ENCODE measurements at regions not wholly inside any gene's neighbourhood (a gene's known extent, or its start where the extent isn't known, plus 50 kb on each side); places are given as distances from the start of the nearest gene placed in this dataset.
"Not testable (repeated sequence)": the region's sequence is repeated elsewhere in the genome, so short reads cannot be mapped to it uniquely, and the experiment has no call there.

DNA sequence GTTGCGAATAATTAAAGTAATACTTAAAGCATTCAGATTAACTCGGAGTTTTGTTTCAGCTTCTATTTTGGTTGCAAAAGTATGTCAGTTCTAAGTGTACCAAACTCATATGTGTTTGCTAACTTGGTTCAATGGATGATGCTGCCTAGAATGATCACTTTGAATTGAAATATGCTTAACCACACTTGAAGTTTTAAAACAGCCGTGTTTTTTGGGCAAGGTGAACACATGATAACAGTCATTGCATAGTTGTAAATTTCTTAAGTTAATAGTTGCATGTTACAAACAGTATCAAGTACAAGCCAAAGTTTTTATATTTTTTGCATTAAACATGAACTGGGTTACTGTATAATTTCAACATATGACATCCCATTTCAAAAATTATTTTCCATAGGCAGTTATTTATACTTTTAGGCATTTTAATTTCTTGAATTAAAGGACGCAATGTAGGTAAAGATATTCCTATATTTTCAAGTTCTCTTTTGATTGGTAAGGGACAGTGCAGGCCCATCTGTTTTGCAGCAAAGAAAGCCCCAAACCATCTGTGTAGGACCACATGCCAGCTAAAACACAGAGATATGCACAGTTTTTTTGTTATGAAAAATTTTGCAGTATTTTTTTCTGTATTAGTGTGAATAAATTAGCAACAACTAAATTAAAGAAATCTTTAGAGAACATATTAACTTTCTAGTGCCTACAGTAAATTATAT is 575.5 kb downstream of the PRKD1 start:
- no peak for DNase-seq (ENCODE audit: low read depth in 4 of 4, low spot score in 3 of 4)

DNA sequence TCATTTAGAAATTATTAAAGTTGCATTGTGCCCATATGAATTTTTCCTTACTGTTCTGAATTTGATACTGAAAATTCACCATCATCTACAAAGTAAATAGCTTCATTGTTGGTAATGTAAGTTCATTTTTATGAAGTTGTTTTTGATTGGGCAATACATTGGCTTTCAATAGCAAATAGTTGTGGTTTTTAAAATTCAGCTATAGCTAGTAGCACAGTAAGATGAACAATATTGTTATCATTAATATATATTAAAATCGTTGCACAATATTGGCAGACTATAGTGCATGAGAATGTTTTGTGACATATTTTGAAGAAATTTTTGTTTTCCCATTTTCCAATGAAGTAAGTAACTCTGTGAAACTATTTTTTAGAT is 575.0 kb downstream of the PRKD1 start:
- no peak for DNase-seq (ENCODE audit: low read depth in 4 of 4, low spot score in 3 of 4)

- no peak for DNase-seq (ENCODE audit: low read depth in 4 of 4, low spot score in 3 of 4)
Observed at GRCh38 chr14:29353513-29353912, 574.1 kb downstream of the PRKD1 start.

DNA sequence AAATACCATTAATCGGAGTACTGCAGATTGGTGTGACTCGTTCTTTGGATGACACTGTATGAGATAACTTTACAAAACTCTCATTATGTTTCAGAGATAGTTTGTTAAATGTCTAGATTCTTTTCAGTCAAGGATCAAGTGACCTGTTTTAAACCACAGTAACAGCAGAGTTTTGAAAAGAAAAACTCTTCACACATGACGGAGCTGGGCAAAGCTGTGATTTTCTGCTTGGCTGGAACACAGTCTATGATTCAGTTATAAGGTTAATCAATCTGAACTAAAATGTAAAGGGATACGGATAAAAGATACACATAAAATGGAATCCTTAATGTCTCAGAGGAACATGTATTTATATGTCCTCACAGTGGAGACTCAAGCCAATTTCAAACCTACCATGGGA is 573.2 kb downstream of the PRKD1 start:
- no peak for DNase-seq (ENCODE audit: low read depth in 4 of 4, low spot score in 3 of 4)

DNA sequence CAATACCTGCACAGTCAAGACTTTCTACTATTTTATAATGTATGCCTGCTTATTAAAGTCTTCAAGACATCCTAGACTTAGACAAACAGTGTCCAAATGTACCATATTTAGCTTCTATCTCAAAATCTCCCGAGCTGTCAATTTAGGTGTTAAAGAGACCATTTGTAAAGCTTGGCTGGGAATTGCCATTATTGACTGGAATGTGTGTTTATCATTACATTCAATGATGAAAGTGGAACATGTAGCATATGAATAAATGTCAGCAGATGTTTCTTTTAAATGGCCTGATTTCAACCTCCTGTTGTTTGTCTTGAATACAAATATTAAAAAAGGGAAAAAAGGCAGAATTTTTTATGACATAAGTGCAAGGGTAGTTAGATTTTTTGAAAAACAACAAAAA is 572.3 kb downstream of the PRKD1 start:
- no peak for DNase-seq (ENCODE audit: low read depth in 4 of 4, low spot score in 3 of 4)

- DNase-seq (ENCODE audit: low read depth in 4 of 4, low spot score in 3 of 4), result no peak
Observed at GRCh38 chr14:29355846-29356245, 571.8 kb downstream of the PRKD1 start.

DNA sequence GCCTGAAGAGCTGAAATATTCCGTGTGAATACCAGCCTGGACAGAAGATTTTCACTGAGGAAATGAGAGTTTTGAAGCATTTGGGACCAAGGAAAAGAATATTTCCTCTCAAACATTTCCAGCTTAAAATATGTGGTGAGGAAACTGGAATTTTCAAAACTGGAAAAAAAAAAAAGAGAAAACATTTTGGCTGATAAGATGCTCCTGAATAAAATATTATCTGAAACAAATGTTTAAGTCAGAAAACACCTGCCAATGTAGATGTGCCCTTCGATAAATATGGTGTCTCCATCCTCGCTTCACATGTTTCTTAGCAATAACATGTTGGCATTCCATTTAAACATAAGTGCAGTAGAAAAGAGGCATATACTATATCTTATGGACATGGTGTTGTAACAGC is 567.0 kb downstream of the PRKD1 start:
- DNase-seq (ENCODE audit: low read depth in 4 of 4, low spot score in 3 of 4), result no peak

DNA sequence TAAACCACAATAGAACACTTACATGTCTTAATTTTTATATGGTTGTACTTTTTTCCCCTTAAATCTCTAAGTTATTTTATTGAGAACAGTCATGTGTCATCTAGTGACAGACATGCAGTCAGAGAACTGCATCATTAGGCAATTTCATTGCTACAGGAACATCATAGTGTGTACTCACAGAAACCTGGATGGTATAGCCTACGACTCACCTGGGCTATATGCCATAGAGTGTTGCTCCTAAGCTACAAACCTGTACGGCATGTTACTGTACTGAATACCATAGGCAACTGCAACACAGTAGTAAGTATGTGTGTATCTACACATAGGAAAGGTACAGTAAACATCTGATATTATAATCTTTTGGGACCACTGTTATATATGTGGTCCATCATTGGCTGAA is 557.6 kb downstream of the PRKD1 start:
- no peak for DNase-seq (ENCODE audit: low read depth in 4 of 4, low spot score in 3 of 4)

DNA sequence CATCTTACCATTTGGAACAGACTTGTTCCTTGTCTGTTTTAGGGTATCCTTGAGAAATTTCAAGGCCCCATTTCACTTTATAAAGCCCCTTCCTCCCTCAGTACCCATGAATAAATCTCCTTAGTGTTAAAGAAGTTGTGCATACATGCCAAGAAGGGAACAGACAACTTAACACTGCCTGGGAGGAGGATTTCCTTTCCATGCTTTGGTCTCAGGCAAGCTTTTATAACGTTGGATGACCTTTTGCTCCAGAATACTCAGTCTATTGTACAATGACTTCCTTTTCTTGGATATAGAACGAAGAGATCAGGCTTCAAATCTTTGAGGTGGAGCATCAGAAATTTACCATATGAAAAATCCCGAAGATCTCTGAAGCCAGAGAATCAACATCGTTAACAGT is 551.4 kb downstream of the PRKD1 start:
- DNase-seq (ENCODE audit: low read depth in 4 of 4, low spot score in 3 of 4), result no peak

DNA sequence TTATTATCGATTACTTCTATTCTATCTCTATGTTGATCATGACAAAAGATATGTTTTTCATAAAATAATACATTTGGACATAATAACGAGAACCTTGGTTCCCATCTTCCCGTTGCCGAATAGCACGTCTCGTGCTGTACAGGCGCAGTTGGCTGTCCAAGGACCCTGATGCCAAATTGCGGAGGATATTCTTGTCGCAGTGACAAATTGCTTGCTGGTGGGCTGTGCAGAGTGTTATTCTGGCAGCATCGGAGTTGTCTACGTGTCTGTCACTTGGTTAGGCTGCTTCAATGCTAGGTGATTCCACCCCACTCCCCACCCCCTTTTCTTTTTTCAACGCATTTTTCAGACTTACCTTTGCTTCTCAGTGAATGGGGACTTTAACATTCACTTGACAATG is 546.8 kb downstream of the PRKD1 start:
- no peak for DNase-seq (ENCODE audit: low read depth in 4 of 4, low spot score in 3 of 4)

DNA sequence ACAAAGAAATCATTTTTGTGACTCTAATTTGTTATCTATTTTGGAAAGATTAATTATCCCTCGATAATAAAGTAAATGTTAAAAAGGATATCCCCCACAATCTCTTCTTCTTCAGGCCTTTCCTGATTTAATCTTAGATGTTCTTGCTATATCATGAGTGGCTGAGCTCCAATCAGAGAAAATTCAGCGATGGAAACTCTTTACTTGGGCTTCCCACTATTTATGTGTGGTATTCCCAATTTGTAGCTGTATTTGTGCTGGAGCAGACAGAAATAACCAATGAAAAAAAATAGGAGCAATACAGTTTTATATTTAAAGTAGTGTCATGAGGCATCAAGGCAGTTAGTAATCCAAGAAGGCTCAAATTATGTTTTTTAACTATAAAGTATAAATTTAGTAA is 539.1 kb downstream of the PRKD1 start:
- no peak for DNase-seq (ENCODE audit: low read depth in 4 of 4, low spot score in 3 of 4)

- no peak for DNase-seq (ENCODE audit: low read depth in 4 of 4, low spot score in 3 of 4)
Observed at GRCh38 chr14:29390081-29390832, 537.4 kb downstream of the PRKD1 start.

- DNase-seq (ENCODE audit: low read depth in 4 of 4, low spot score in 3 of 4), result no peak
Observed at GRCh38 chr14:29391231-29391630, 536.4 kb downstream of the PRKD1 start.

DNA sequence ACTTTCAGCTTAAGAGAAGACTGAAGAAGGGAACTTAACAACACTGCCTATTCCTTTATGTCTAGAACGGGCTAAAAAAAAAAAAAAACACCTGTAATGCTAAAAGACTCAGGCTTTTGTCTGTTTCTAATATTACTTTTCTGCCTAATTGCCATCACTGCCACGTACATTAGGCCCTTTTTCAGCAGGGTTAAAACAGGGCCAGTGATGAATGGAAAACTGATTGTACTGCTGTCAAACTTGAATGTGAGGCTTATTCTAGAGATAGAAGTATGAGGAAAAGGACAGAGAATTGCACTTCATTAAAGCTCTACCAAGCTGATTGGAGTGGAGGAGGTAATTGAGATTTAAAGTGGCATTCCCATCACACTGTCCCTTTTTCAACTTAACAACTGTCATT is 535.8 kb downstream of the PRKD1 start:
- no peak for DNase-seq (ENCODE audit: low read depth in 4 of 4, low spot score in 3 of 4)

- DNase-seq (ENCODE audit: low read depth in 4 of 4, low spot score in 3 of 4), result no peak
Observed at GRCh38 chr14:29392287-29392686, 535.4 kb downstream of the PRKD1 start.

DNA sequence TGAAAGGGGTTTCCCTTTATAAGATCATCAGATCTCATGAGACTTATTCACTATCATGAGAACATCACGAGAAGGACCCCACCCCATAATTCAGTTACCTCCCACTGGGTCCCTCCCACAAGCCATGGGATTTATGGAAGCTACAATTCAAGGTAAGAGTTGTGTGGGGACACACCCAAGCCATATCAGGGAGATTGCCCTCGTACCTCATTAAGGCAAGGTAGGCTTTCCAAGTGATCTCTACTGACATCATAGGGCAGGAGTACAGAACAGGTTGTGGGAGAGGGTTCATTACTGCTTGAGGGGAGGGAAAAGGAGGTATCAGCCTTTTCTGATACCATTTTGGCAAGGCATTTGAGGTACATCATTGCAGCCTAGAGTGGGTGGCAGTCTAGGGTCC is 524.6 kb downstream of the PRKD1 start:
- DNase-seq (ENCODE audit: low read depth in 4 of 4, low spot score in 3 of 4), result no peak

- DNase-seq (ENCODE audit: low read depth in 4 of 4, low spot score in 3 of 4), result no peak
Observed at GRCh38 chr14:29410581-29410980, 517.1 kb downstream of the PRKD1 start.

DNA sequence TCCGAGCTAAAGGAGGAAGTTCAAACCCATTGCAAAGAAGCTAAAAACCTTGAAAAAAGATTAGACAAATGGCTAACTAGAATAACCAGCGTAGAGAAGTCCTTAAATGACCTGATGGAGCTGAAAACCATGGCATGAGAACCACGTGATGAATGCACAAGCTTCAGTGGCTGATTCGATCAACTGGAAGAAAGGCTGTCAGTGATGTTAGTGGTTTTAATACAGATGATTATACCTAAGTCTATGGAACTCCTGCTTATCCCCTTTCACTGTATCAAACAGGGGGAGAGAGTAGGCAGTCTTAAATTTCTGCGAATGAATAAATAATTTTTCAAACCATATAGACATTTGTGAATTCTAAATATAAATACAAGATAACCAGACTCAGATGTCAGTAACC is 512.7 kb downstream of the PRKD1 start:
- not testable (repeated sequence) for DNase-seq (ENCODE audit: low read depth in 4 of 4, low spot score in 3 of 4)

GRCh38 chr14:29419736-29420135 is 507.9 kb downstream of the PRKD1 start:
- DNase-seq (ENCODE audit: low read depth in 4 of 4, low spot score in 3 of 4), result no peak

GRCh38 chr14:29421156-29421728 is 506.4 kb downstream of the PRKD1 start:
- DNase-seq (ENCODE audit: low read depth in 4 of 4, low spot score in 3 of 4), result no peak

GRCh38 chr14:29425705-29426482 is 501.8 kb downstream of the PRKD1 start:
- DNase-seq (ENCODE audit: low read depth in 4 of 4, low spot score in 3 of 4), result no peak

Measured in left renal pelvis (tissue), 4 donors.